Pancreas (tissue), 10 donors: ENCODE measurements at regions not wholly inside any gene's neighbourhood (a gene's known extent, or its start where the extent isn't known, plus 50 kb on each side); places are given as distances from the start of the nearest gene placed in this dataset.

Source experiments
- ATAC-seq, 4 donors: fragments of 200-7000 bp; cut with Tn5 transposase; one replicate each; pipeline versions ENCODE4 v1.8.0 to v1.9.1; 2020; ENCODE audit warnings: mild to moderate bottlenecking in 4 of 4, moderate library complexity in 4 of 4
- DNase-seq, 6 donors: peaks; one replicate each; pipeline ENCODE4 v3.0.0-alpha.2; 2020
- FAIRE-seq: peaks from 2 replicates; lab custom pipeline; 2012; peaks lifted over from hg19 to GRCh38; lab: Jason Lieb, UNC
- H3K27ac ChIP-seq, 4 donors: fragments of 200-600 bp; sonication (generic); 1 replicate in 3 of 4; 2 replicates in 1 of 4; pipeline versions ENCODE4 v1.5.0 to v1.8.0; 2020
- H3K27me3 ChIP-seq, 4 donors: fragments of 200-600 bp; one replicate each; pipeline ENCODE4 v1.8.0; 2021
- H3K36me3 ChIP-seq, 3 donors: fragments of 200-600 bp; sonication (generic) in 1 of 3; one replicate each; pipeline versions ENCODE4 v1.5.0 to v1.8.0; 2020 to 2021
- H3K4me1 ChIP-seq, 3 donors: fragments of 200-600 bp; one replicate each; pipeline ENCODE4 v1.8.0; 2021
- H3K4me3 ChIP-seq, 4 donors: fragments of 200-600 bp; sonication (generic) in 2 of 4; one replicate each; pipeline versions ENCODE4 v1.5.0 to v1.8.0; 2020 to 2021
- H3K9me3 ChIP-seq, 4 donors: fragments of 200-600 bp; one replicate each; pipeline ENCODE4 v1.8.0; 2021
- CTCF ChIP-seq, 4 donors: fragments of 200-600 bp; sonication (generic) in 3 of 4; IDR thresholded peaks; one replicate each; pipeline versions ENCODE4 v1.5.0 to v1.8.0; 2021; ENCODE audit warnings: antibody characterized with exemption in 4 of 4
- WGBS, 2 donors: extraction: QIAGEN DNeasy Blood & Tissue Kit; methylation state at CpG; one replicate each; pipeline ENCODE4 v1.1.7; 2013; 5-methylcytosine and 5-hydroxymethylcytosine counted together
- intact Hi-C, 3 donors: fragments of 100-400 bp; cut with DNase I; formaldehyde crosslinking; loops; one replicate each; pipeline versions ENCODE4 v1.11.1 to v1.14.2; 2022
- donor health status: healthy with polysubstance abuse.
- donor health status: DM: no; HTN: no; CAD: no; lungs with moderate emphysema.
- donor health status: DM: no; HTN: no; CAD: no.
- donor health status: control.
- donor health status: control.
- donor health status: Bipolar disorder and iron deficiency.
- donor health status: DM: yes; HTN: yes; CAD: no.
- donor health status: DM: no; HTN: no; CAD: no.
- donor health status: DM: no; HTN: no; CAD: no.
- donor health status: DM: yes; HTN: yes; CAD: no.

GRCh38 chr14:89617481-89618329 lies 200.7 kb upstream of the FOXN3 start:
- intact Hi-C loops, result no loop called here
- ATAC-seq (peak; percentile 32 to 72 (median 58)), DNase-seq (peak in 4 of 6 donors; percentile 15 to 60 (median 34))

GRCh38 chr14:89616852-89617341 lies 199.9 kb upstream of the FOXN3 start:
- TF ChIP-seq CTCF (IDR thresholded peaks at IDR 0.05), result no peak
- Histone ChIP-seq H3K27ac (peak overlapping the region in 1 of 4 donors; percentile 83), H3K9me3 (no peaks in the 10 kb centered on the region), H3K27me3 (no peaks in the 10 kb centered on the region), H3K4me1 (peaks cover 0 to 30% (median 6%) of the 10 kb centered on the region in 3 donors), H3K4me3 (peak overlapping the region in 1 of 4 donors; percentile 64), H3K36me3 (no peaks in the 10 kb centered on the region)
- DNase-seq (no peak), ATAC-seq (no peak), FAIRE-seq (no peak)
- intact Hi-C loops, result no loop called here
- 21 to 22% methylated on average over 5 of the region's 5 CpGs for WGBS, 2 donors

More at GRCh38 chr14:89617481-89618329, 200.7 kb upstream of the FOXN3 start:
- no peak for TF ChIP-seq CTCF (IDR thresholded peaks at IDR 0.05)
- Histone ChIP-seq H3K27ac (peak overlapping the region; percentile 61 to 83 (median 66)), H3K9me3 (no peaks in the 10 kb centered on the region), H3K4me1 (peaks cover 0 to 30% (median 6%) of the 10 kb centered on the region in 3 donors), H3K27me3 (no peaks in the 10 kb centered on the region), H3K36me3 (no peaks in the 10 kb centered on the region), H3K4me3 (peak overlapping the region; percentile 42 to 79 (median 60))
- FAIRE-seq, result no peak
- WGBS, 2 donors, result 3% methylated on average over 20 of the region's 20 CpGs

GRCh38 chr14:89616425-89616824 lies 199.4 kb upstream of the FOXN3 start:
- 27 to 28% methylated on average over 2 of the region's 2 CpGs for WGBS, 2 donors
- Histone ChIP-seq H3K4me1 (peaks cover 0 to 25% (median 6%) of the 10 kb centered on the region in 3 donors), H3K9me3 (no peaks in the 10 kb centered on the region), H3K36me3 (no peaks in the 10 kb centered on the region), H3K27me3 (no peaks in the 10 kb centered on the region), H3K27ac (no peak overlapping the region), H3K4me3 (no peak overlapping the region)
- ATAC-seq, result no peak
- intact Hi-C loops, result no loop called here
- FAIRE-seq, result no peak
- TF ChIP-seq CTCF (IDR thresholded peaks at IDR 0.05), result no peak
- no peak for DNase-seq

GRCh38 chr14:89615421-89615820 lies 198.4 kb upstream of the FOXN3 start:
- FAIRE-seq (no peak), ATAC-seq (no peak), DNase-seq (no peak)
- Histone ChIP-seq H3K27ac (peak overlapping the region in 1 of 4 donors; percentile 1), H3K4me3 (no peak overlapping the region), H3K4me1 (peaks cover 0 to 25% (median 6%) of the 10 kb centered on the region in 3 donors), H3K9me3 (no peaks in the 10 kb centered on the region), H3K27me3 (no peaks in the 10 kb centered on the region), H3K36me3 (no peaks in the 10 kb centered on the region)
- no peak for TF ChIP-seq CTCF (IDR thresholded peaks at IDR 0.05)
- intact Hi-C loops, result no loop called here
- 62 to 66% methylated on average over 3 of the region's 3 CpGs for WGBS, 2 donors
